HT1080 (cell line): ENCODE measurements at regions not wholly inside any gene's neighbourhood (a gene's known extent, or its start where the extent isn't known, plus 50 kb on each side); places are given as distances from the start of the nearest gene placed in this dataset.

Experiments used
- DNase-seq: peaks from one replicate; pipeline ENCODE4 v3.0.0-alpha.2; 2015; ENCODE audit warnings: low read depth

- no peak for DNase-seq
Measured at GRCh38 chr1:219801156-219801820, 127.1 kb downstream of the SLC30A10 start.

GRCh38 chr1:219798283-219799030 lies 129.9 kb downstream of the SLC30A10 start:
- DNase-seq, result peak; percentile 82

GRCh38 chr1:219797683-219798082 lies 130.7 kb downstream of the SLC30A10 start:
- no peak for DNase-seq

GRCh38 chr1:219797009-219797408 lies 131.3 kb downstream of the SLC30A10 start:
- DNase-seq, result no peak

GRCh38 chr1:219795363-219795917 lies 132.9 kb downstream of the SLC30A10 start:
- DNase-seq, result no peak

GRCh38 chr1:219794085-219794743 lies 134.1 kb downstream of the SLC30A10 start:
- no peak for DNase-seq

GRCh38 chr1:219792337-219793021 lies 135.9 kb downstream of the SLC30A10 start:
- DNase-seq, result peak; percentile 52

- DNase-seq, result no peak
Measured at GRCh38 chr1:219791766-219792165, 136.6 kb downstream of the SLC30A10 start.

- DNase-seq, result peak; percentile 56
Measured at GRCh38 chr1:219790834-219791615, 137.3 kb downstream of the SLC30A10 start.

GRCh38 chr1:219788700-219789099 lies 139.7 kb downstream of the SLC30A10 start:
- no peak for DNase-seq

GRCh38 chr1:219788091-219788490 lies 140.3 kb downstream of the SLC30A10 start:
- peak; percentile 47 for DNase-seq

GRCh38 chr1:219784660-219785381 lies 143.5 kb downstream of the SLC30A10 start:
- peak; percentile 80 for DNase-seq

- no peak for DNase-seq
Measured at GRCh38 chr1:219783605-219784235, 144.6 kb downstream of the SLC30A10 start.

- no peak for DNase-seq
Measured at GRCh38 chr1:219782929-219783328, 145.4 kb downstream of the SLC30A10 start.

- DNase-seq, result no peak
Measured at GRCh38 chr1:219782311-219782710, 146.0 kb downstream of the SLC30A10 start.

- no peak for DNase-seq
Measured at GRCh38 chr1:219781491-219781890, 146.9 kb downstream of the SLC30A10 start.

GRCh38 chr1:219778793-219779369 lies 149.5 kb downstream of the SLC30A10 start:
- no peak for DNase-seq

- no peak for DNase-seq
Measured at GRCh38 chr1:219778110-219778509, 150.2 kb downstream of the SLC30A10 start.

- DNase-seq, result peak; percentile 47
Measured at GRCh38 chr1:219774386-219774785, 154.0 kb downstream of the SLC30A10 start.
